Fibroblast of peridontal ligament (primary cell): ENCODE measurements at regions not wholly inside any gene's neighbourhood (a gene's known extent, or its start where the extent isn't known, plus 50 kb on each side); places are given as distances from the start of the nearest gene placed in this dataset.

Experiments used
- DNase-seq: peaks from one replicate; pipeline ENCODE4 v3.0.0-alpha.2; 2010; ENCODE audit errors: extremely low read depth

GRCh38 chr12:115857923-115858322 lies 419.6 kb downstream of the MED13L start:
- DNase-seq: no peak

GRCh38 chr12:115857160-115857920 lies 420.2 kb downstream of the MED13L start:
- DNase-seq: no peak

GRCh38 chr12:115852054-115852453 lies 425.4 kb downstream of the MED13L start:
- no peak for DNase-seq

GRCh38 chr12:115850957-115851356 lies 426.5 kb downstream of the MED13L start:
- no peak for DNase-seq

- DNase-seq: no peak
Measured at GRCh38 chr12:115849262-115849943, 428.1 kb downstream of the MED13L start.

- no peak for DNase-seq
Measured at GRCh38 chr12:115847398-115847797, 430.1 kb downstream of the MED13L start.

GRCh38 chr12:115846516-115846915 lies 431.0 kb downstream of the MED13L start:
- DNase-seq: no peak

GRCh38 chr12:115840159-115840558 lies 437.3 kb downstream of the MED13L start:
- DNase-seq: no peak

- no peak for DNase-seq
Measured at GRCh38 chr12:115838952-115839351, 438.5 kb downstream of the MED13L start.

GRCh38 chr12:115837220-115837619 lies 440.3 kb downstream of the MED13L start:
- no peak for DNase-seq

- DNase-seq: no peak
Measured at GRCh38 chr12:115835445-115835844, 442.0 kb downstream of the MED13L start.

- DNase-seq: no peak
Measured at GRCh38 chr12:115833704-115834103, 443.8 kb downstream of the MED13L start.

GRCh38 chr12:115830633-115831032 lies 446.9 kb downstream of the MED13L start:
- DNase-seq: no peak

GRCh38 chr12:115830070-115830469 lies 447.4 kb downstream of the MED13L start:
- no peak for DNase-seq

GRCh38 chr12:115828168-115828567 lies 449.3 kb downstream of the MED13L start:
- DNase-seq: no peak

GRCh38 chr12:115824936-115825602 lies 452.4 kb downstream of the MED13L start:
- no peak for DNase-seq

- no peak for DNase-seq
Measured at GRCh38 chr12:115823635-115824034, 453.9 kb downstream of the MED13L start.

GRCh38 chr12:115820656-115821055 lies 456.8 kb downstream of the MED13L start:
- no peak for DNase-seq

GRCh38 chr12:115818973-115819372 lies 458.5 kb downstream of the MED13L start:
- DNase-seq: no peak

- no peak for DNase-seq
Measured at GRCh38 chr12:115817389-115817788, 460.1 kb downstream of the MED13L start.

- DNase-seq: no peak
Measured at GRCh38 chr12:115815924-115816323, 461.6 kb downstream of the MED13L start.

GRCh38 chr12:115813256-115813655 lies 464.2 kb downstream of the MED13L start:
- no peak for DNase-seq

- no peak for DNase-seq
Measured at GRCh38 chr12:115811929-115812328, 465.6 kb downstream of the MED13L start.
